ENCODE measurements at regions not wholly inside any gene's neighbourhood (a gene's known extent, or its start where the extent isn't known, plus 50 kb on each side); places are given as distances from the start of the nearest gene placed in this dataset.

DNA sequence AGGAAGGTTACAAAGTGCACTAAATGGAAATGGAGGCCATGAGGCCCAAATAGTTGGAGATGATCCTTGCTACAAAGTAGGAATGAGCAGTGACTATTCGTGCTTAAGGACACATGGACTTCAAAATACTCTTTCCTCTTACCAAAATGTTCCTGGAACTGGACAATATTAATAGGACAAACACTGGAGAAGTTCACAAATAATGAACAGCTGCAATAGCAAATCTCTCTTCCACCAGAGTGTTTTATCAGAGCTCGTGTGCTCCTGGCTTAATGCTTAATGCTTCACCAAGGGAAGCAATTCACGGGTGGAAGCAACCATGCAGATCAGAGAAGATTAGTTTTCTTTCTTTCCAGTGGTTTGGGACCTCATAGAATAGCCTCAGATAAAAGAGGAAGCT, 435.4 kb downstream of the BCKDHB start:
- Histone ChIP-seq H3K27ac (no peak overlapping the region), H3K4me3 (no peak overlapping the region), H3K9me3 (no peaks in the 10 kb centered on the region), H3K36me3 (no peaks in the 10 kb centered on the region), H3K4me1 (no peaks in the 10 kb centered on the region), H3K27me3 (no peaks in the 10 kb centered on the region)
- intact Hi-C loops (cut with DNase I; ENCODE audit: low total_unique reads): no loop called here
- no peak for DNase-seq
- TF ChIP-seq, protein P1, sequence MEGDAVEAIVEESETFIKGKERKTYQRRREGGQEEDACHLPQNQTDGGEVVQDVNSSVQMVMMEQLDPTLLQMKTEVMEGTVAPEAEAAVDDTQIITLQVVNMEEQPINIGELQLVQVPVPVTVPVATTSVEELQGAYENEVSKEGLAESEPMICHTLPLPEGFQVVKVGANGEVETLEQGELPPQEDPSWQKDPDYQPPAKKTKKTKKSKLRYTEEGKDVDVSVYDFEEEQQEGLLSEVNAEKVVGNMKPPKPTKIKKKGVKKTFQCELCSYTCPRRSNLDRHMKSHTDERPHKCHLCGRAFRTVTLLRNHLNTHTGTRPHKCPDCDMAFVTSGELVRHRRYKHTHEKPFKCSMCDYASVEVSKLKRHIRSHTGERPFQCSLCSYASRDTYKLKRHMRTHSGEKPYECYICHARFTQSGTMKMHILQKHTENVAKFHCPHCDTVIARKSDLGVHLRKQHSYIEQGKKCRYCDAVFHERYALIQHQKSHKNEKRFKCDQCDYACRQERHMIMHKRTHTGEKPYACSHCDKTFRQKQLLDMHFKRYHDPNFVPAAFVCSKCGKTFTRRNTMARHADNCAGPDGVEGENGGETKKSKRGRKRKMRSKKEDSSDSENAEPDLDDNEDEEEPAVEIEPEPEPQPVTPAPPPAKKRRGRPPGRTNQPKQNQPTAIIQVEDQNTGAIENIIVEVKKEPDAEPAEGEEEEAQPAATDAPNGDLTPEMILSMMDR (IDR thresholded peaks at IDR 0.05): no peak

DNA sequence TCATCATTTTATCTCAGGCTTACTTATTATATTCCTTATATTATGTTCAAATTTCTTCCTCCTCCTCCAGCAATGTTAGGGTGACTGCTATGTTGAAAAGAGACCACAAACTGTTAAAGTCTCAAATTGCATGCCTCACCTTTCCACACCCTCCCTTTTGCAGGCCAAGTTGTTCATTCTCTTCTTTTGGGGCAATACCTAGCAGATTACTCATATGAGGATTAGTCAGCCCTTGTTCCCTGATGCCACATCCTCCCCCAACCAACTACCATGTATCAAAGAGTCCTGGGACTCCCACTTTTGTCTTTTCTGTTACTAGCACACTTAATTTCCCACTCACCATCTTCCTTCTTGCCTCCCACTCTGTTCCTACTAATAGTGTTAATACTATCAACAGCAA, 434.7 kb downstream of the BCKDHB start:
- TF ChIP-seq, protein P1 (IDR thresholded peaks at IDR 0.05): no peak
- Histone ChIP-seq H3K27me3 (no peaks in the 10 kb centered on the region), H3K36me3 (no peaks in the 10 kb centered on the region), H3K9me3 (peaks cover 0 to 2% (median 0%) of the 10 kb centered on the region in 3 donors), H3K4me3 (no peak overlapping the region), H3K27ac (no peak overlapping the region), H3K4me1 (no peaks in the 10 kb centered on the region)
- DNase-seq: no peak
- intact Hi-C loops (cut with DNase I; ENCODE audit: low total_unique reads): no loop called here

DNA sequence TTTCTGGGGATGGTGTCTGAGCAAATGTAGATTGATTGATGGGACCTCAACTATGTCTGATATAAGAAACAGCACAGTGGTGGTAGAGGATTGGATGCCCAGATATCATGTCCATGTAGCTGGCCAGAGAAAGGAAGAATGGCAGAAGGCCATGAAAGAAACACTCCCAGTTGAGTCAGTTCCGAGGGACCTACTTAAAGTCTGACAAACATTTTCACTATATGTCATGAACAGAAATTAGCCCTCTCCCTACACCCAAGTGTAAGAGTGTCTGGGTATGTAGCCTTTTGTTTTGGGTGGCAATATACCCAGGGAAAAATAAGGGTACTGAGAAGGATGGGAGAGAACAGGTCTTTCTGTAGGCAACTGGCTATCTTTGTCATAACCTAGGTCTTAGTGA, 434.2 kb downstream of the BCKDHB start:
- TF ChIP-seq, protein P1 (IDR thresholded peaks at IDR 0.05): no peak
- Histone ChIP-seq H3K27ac (no peak overlapping the region), H3K4me1 (no peaks in the 10 kb centered on the region), H3K36me3 (no peaks in the 10 kb centered on the region), H3K9me3 (peaks cover 0 to 7% (median 0%) of the 10 kb centered on the region in 3 donors), H3K27me3 (no peaks in the 10 kb centered on the region), H3K4me3 (no peak overlapping the region)
- DNase-seq: no peak
- intact Hi-C loops (cut with DNase I; ENCODE audit: low total_unique reads): no loop called here

DNA sequence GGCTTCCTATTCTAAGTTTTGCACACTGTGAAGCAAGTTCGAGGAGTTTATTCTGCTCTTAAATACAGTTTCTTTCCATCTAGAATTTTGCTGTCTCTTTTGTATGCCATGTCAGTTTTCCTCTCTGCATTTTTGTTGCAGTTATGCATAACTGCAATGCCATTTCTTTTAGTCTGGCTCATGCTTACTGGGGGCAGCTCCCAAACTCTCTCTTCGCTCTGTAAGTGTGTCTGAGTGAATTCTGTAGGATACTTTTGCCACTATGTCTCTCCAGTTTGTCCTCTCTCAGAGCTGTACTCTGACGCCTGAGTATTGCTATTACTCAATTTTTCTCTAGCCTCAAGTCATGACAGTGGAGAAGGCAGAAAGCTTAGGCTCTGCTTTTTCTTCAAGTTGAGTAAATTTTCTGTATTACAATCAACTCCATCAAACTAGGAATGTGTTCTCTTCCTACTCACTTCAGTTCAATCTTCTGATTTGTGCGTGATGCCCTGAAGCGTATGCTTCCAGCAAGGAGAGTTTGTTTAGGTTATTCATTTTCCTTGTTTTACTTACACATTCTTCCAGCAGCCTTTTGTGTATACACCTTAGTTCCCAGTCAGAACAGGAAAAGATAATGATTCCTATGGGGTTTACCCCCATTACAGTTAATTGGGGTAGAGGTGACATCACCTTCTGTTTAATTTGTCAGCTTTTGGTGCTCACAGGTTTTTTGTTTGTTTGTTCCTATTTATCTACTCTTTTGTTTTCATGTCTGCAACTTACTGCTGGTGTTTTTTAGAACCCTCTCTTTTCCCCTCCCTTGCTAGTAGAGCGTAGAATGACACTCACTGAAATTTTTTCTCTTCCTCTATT, 430.9 kb downstream of the BCKDHB start:
- H3K4me3 ChIP-seq: no peak overlapping the region
- intact Hi-C loops (cut with DNase I; ENCODE audit: low total_unique reads): no loop called here
- no peak for DNase-seq
- no peaks in the 10 kb centered on the region for H3K27me3 ChIP-seq
- TF ChIP-seq, protein P1 (IDR thresholded peaks at IDR 0.05): no peak
- no peak overlapping the region for H3K27ac ChIP-seq
- no peaks in the 10 kb centered on the region for H3K36me3 ChIP-seq
- no peaks in the 10 kb centered on the region for H3K4me1 ChIP-seq
- peaks cover 0 to 8% (median 0%) of the 10 kb centered on the region in 3 donors for H3K9me3 ChIP-seq

DNA sequence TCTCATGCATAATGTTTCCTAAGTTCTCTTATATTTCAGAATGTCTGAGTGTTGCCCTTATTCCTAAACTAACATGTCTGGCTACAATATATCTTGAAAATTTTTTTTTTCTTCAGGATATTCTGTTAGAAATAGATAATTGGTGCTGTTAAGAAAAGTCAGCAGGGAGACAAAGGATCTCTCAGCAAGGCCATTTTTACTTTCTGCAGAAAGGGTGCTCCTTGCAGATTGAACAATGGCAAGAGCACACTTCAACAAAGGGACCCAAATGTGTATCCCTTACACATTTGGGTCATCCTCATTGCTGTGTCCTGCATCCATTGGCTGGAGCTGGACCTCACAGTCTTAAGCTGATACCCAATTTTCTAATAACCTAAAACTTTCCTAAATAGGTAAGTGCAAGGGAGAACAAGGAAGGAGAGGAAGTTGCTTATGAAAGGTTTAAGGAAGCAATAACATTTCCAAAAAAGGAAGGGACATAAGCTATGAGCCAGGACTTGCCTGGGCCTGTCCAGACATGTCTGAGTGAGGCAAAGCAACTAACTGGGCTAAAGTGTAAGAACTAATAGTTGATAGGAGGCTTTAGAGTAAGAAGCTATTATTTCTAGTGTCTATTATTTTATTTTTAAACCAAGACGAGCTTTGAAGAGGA, 429.6 kb downstream of the BCKDHB start:
- no peak overlapping the region for H3K27ac ChIP-seq
- DNase-seq: no peak

More for the DNA sequence above, 429.6 kb downstream of the BCKDHB start:
- H3K4me1 ChIP-seq: no peaks in the 10 kb centered on the region
- intact Hi-C loops (cut with DNase I; ENCODE audit: low total_unique reads): no loop called here
- H3K9me3 ChIP-seq: peaks cover 0 to 8% (median 0%) of the 10 kb centered on the region in 3 donors
- TF ChIP-seq, protein P1 (IDR thresholded peaks at IDR 0.05): no peak
- H3K4me3 ChIP-seq: no peak overlapping the region
- H3K36me3 ChIP-seq: no peaks in the 10 kb centered on the region
- no peaks in the 10 kb centered on the region for H3K27me3 ChIP-seq
